WI38 (cell line): ENCODE measurements at regions not wholly inside any gene's neighbourhood (a gene's known extent, or its start where the extent isn't known, plus 50 kb on each side); places are given as distances from the start of the nearest gene placed in this dataset.
"Not testable (repeated sequence)": the region's sequence is repeated elsewhere in the genome, so short reads cannot be mapped to it uniquely, and the experiment has no call there.

Experiments used
- H3K4me3 ChIP-seq: 2 replicates; pipeline ENCODE4 v1.5.1; 2011; ENCODE audit warnings: low read depth, mild to moderate bottlenecking, control low read depth, low read length
- CTCF ChIP-seq: IDR thresholded peaks from 2 replicates; pipeline ENCODE4 v1.5.1; 2012; ENCODE audit warnings: low read depth, mild to moderate bottlenecking, control low read depth, low read length

GRCh38 chr9:71509054-71509453 lies 259.3 kb downstream of the CEMIP2 start:
- no peak overlapping the region for H3K4me3 ChIP-seq
- no peak for TF ChIP-seq CTCF

GRCh38 chr9:71508141-71508540 lies 260.2 kb downstream of the CEMIP2 start:
- H3K4me3 ChIP-seq, result not testable (repeated sequence)

DNA sequence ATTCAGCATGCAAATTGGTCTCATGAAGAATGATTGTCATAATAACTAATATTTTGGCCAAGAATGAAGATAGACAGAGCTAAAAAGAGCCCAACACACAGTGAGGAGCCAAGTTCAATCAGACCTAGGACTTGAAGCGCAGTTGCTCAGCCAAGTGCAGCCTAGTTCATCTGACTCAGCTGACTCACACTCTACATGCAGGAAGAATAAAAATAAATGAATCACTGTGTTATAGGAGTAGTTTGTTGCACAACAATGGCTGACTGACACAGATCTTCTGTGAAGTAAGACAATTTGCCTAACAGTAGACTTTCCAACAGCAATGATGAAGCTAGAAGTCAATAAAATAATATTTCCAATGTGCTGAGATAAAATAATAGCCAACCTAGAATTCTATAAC lies 261.5 kb downstream of the CEMIP2 start:
- no peak for TF ChIP-seq CTCF
- no peak overlapping the region for H3K4me3 ChIP-seq

GRCh38 chr9:71504636-71505035 lies 263.7 kb downstream of the CEMIP2 start:
- TF ChIP-seq CTCF, result no peak
- no peak overlapping the region for H3K4me3 ChIP-seq

DNA sequence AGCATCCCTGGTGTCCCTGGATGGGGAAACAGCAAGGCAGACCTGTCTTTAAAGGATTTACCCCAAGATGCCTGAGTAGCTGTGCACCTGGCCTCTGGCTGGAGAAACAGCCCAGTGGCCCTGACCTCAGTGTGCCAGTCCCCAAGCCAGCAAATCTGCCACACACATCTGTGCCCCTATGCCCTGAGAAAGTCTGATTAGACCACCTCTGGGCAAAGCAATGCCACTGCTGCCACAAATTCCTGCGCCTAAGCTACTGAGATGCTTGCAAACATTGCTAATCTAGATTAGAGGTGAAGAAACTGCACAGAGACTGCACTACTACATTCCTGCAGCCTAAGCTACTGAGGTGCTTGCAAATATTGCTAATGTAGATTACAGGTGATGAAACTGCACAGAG lies 269.6 kb downstream of the CEMIP2 start:
- no peak overlapping the region for H3K4me3 ChIP-seq
- no peak for TF ChIP-seq CTCF

DNA sequence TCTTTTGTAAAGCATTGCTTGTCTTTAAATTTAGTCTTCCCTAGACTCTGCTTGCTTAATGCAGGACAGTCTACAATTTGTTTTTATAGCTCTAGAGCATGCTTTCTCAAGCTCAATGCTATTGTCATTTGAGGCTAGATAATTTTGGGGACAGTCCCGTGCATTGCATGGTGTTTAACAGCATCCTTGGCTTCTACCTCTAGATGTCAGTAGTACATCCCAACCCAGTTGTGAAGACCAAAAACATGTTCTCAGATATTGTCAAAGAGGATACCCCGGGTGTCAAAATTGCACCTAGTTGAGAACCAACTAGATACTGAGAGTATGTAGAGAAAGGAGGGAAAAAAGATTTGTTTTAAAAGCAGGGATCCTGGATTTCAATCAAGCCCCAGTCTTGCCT lies 277.5 kb downstream of the CEMIP2 start:
- no peak overlapping the region for H3K4me3 ChIP-seq
- no peak for TF ChIP-seq CTCF

GRCh38 chr9:71487061-71487460 lies 281.3 kb downstream of the CEMIP2 start:
- H3K4me3 ChIP-seq, result no peak overlapping the region
- TF ChIP-seq CTCF, result no peak

DNA sequence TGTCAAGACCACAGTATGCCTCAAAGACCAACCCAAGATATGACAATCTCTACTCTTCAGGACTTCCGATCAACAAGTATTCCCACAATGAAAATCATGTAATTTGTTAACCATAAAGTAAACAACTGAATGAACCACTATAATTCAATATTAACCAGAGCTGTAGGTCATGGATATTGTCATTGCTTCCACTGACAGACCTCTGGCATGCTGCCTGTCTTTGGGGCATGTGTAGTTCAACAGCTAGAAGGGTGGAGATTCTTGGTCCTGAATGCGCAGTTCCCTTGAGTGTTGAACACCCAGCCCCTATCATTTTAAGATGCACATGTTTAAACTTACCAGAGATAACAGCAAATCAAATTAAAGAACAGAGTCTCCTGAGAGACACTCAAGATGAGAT lies 283.0 kb downstream of the CEMIP2 start:
- no peak overlapping the region for H3K4me3 ChIP-seq
- TF ChIP-seq CTCF, result no peak
